ENCODE measurements at regions not wholly inside any gene's neighbourhood (a gene's known extent, or its start where the extent isn't known, plus 50 kb on each side); places are given as distances from the start of the nearest gene placed in this dataset.

GRCh38 chrX:68908071-68908470 is 79.2 kb downstream of the EFNB1 start:
- H3K4me2 ChIP-seq, result no peak overlapping the region
- H2AFZ ChIP-seq (ENCODE audit: low read depth), result no peak overlapping the region
- no peaks in the 10 kb centered on the region for H3K79me2 ChIP-seq (ENCODE audit: insufficient read depth, low read depth)
- no peak overlapping the region for H3K9ac ChIP-seq
- no peak overlapping the region for H3K4me3 ChIP-seq (IDR thresholded peaks at IDR 0.05; ENCODE audit: insufficient read depth, low read depth, low read length)
- H3K4me1 ChIP-seq (ENCODE audit: low read depth, poor library complexity, severe bottlenecking), result no peaks in the 10 kb centered on the region
- TF ChIP-seq CTCF (conservative IDR thresholded peaks at IDR 0.05; ENCODE audit: low read depth, low read length), result no peak
- H3K27ac ChIP-seq, result no peak overlapping the region
- H3K27me3 ChIP-seq (ENCODE audit: insufficient read depth, low read depth), result no peaks in the 10 kb centered on the region
- no peaks in the 10 kb centered on the region for H3K36me3 ChIP-seq (ENCODE audit: insufficient read depth)
- H4K20me1 ChIP-seq (ENCODE audit: insufficient read depth), result no peaks in the 10 kb centered on the region

GRCh38 chrX:68902706-68903504 is 74.1 kb downstream of the EFNB1 start:
- Histone ChIP-seq H3K36me3 (ENCODE audit: insufficient read depth) (no peaks in the 10 kb centered on the region), H3K79me2 (ENCODE audit: insufficient read depth, low read depth) (no peaks in the 10 kb centered on the region), H4K20me1 (ENCODE audit: insufficient read depth) (no peaks in the 10 kb centered on the region), H3K4me3 (IDR thresholded peaks at IDR 0.05; ENCODE audit: insufficient read depth, low read depth, low read length) (no peak overlapping the region), H3K27ac (no peak overlapping the region), H3K27me3 (ENCODE audit: insufficient read depth, low read depth) (no peaks in the 10 kb centered on the region), H3K9ac (no peak overlapping the region), H3K4me1 (ENCODE audit: low read depth, poor library complexity, severe bottlenecking) (no peaks in the 10 kb centered on the region), H2AFZ (ENCODE audit: low read depth) (no peak overlapping the region), H3K4me2 (no peak overlapping the region)
- no peak for TF ChIP-seq CTCF (conservative IDR thresholded peaks at IDR 0.05; ENCODE audit: low read depth, low read length)

- Histone ChIP-seq H3K4me2 (no peak overlapping the region), H3K9ac (no peak overlapping the region), H3K4me3 (IDR thresholded peaks at IDR 0.05; ENCODE audit: insufficient read depth, low read depth, low read length) (no peak overlapping the region), H3K79me2 (ENCODE audit: insufficient read depth, low read depth) (no peaks in the 10 kb centered on the region), H3K27me3 (ENCODE audit: insufficient read depth, low read depth) (no peaks in the 10 kb centered on the region), H2AFZ (ENCODE audit: low read depth) (no peak overlapping the region), H4K20me1 (ENCODE audit: insufficient read depth) (no peaks in the 10 kb centered on the region), H3K36me3 (ENCODE audit: insufficient read depth) (no peaks in the 10 kb centered on the region), H3K27ac (no peak overlapping the region), H3K4me1 (ENCODE audit: low read depth, poor library complexity, severe bottlenecking) (no peaks in the 10 kb centered on the region)
- TF ChIP-seq CTCF (conservative IDR thresholded peaks at IDR 0.05; ENCODE audit: low read depth, low read length), result no peak
Observed at GRCh38 chrX:68901519-68901918, 72.7 kb downstream of the EFNB1 start.

- no peak overlapping the region for H3K4me2 ChIP-seq
- H3K36me3 ChIP-seq (ENCODE audit: insufficient read depth), result no peaks in the 10 kb centered on the region
- no peaks in the 10 kb centered on the region for H4K20me1 ChIP-seq (ENCODE audit: insufficient read depth)
- H3K4me1 ChIP-seq (ENCODE audit: low read depth, poor library complexity, severe bottlenecking), result no peaks in the 10 kb centered on the region
- H3K27ac ChIP-seq, result no peak overlapping the region
- H3K27me3 ChIP-seq (ENCODE audit: insufficient read depth, low read depth), result no peaks in the 10 kb centered on the region
- no peak overlapping the region for H2AFZ ChIP-seq (ENCODE audit: low read depth)
- no peak for TF ChIP-seq CTCF (conservative IDR thresholded peaks at IDR 0.05; ENCODE audit: low read depth, low read length)
- H3K79me2 ChIP-seq (ENCODE audit: insufficient read depth, low read depth), result no peaks in the 10 kb centered on the region
- H3K9ac ChIP-seq, result no peak overlapping the region
- H3K4me3 ChIP-seq (IDR thresholded peaks at IDR 0.05; ENCODE audit: insufficient read depth, low read depth, low read length), result no peak overlapping the region
Observed at GRCh38 chrX:68898598-68898997, 69.8 kb downstream of the EFNB1 start.

Measured in KMS-11 (cell line).